Erythroblast (primary cell): ENCODE measurements at regions not wholly inside any gene's neighbourhood (a gene's known extent, or its start where the extent isn't known, plus 50 kb on each side); places are given as distances from the start of the nearest gene placed in this dataset.

Source experiments
- DNase-seq, 2 experiments: peaks; one replicate each; lab custom pipeline; 2025; lab: John Stamatoyannopoulos, UW
- GATA1 ChIP-seq: IDR thresholded peaks from 2 replicates; pipeline ENCODE4 v1.6.1; 2011; ENCODE audit warnings: low read depth, mild to moderate bottlenecking, control low read depth, low read length, moderate library complexity
- POLR2A ChIP-seq: IDR thresholded peaks from 2 replicates; pipeline ENCODE4 v1.6.1; 2011; ENCODE audit warnings: mild to moderate bottlenecking, low read length

DNA sequence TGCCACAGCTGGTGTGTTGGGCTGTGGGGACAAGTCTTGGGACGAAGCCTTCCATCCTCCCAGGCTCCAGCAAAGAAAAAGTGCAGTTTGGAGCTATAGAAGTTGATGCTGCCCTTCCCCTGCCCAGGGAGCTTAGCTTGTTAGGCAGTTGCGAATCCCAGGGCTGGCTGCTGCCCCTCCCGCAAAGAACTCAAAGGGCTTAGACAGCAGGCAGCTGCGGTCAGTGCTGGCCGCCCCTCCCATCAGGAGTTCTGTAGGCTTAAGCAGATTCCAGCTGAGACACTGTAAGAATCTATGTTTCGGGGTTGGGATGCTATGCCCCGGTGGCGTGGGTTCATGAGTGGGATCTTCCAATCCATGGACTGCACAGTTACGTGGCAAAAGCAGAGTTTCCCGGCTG is 956.7 kb downstream of the GLUD2 start:
- DNase-seq, result no peak
- TF ChIP-seq POLR2A (no peak), GATA1 (no peak)

DNA sequence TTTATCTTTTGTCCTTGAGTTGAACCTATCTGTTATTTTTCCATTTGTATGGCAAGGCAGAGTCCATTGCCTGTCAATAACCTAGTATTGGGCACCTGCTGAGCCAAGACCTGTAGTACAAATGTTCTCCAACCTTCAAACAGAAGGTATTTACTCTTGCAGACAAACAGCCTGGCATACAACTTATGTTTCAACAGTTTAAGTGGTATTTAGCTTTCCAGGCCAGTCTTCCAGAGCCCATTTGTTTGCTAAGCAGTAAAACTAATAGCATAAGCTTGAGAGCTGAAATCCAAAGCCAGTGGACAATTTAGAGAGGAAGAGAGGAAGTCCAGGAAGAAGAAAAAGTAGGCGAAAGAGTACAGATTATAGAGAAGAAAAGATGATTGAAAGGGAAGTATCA is 979.3 kb downstream of the GLUD2 start:
- no peak for TF ChIP-seq GATA1
- TF ChIP-seq POLR2A, result no peak
- no peak for DNase-seq

DNA sequence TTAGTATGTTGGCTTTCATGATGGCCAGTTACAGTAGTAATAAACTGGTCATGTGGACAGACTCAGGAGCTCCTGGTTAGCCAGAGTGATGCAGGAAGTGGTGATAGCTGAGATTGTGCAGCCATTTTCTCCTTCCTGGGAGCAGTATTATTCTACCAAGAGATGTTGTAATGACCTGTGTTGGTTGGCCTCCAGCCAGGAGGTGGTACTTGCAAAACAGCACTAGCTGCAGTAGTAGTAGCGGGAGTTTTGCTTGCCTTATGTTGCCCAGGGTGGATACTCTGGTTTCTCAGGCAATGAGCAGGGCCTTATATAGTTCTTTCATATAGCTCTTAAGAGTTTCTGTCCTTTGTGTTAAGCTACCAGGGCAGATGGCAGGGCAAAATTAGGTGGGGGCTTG is 998.8 kb downstream of the GLUD2 start:
- no peak for TF ChIP-seq GATA1
- TF ChIP-seq POLR2A, result no peak
- DNase-seq, result no peak

DNA sequence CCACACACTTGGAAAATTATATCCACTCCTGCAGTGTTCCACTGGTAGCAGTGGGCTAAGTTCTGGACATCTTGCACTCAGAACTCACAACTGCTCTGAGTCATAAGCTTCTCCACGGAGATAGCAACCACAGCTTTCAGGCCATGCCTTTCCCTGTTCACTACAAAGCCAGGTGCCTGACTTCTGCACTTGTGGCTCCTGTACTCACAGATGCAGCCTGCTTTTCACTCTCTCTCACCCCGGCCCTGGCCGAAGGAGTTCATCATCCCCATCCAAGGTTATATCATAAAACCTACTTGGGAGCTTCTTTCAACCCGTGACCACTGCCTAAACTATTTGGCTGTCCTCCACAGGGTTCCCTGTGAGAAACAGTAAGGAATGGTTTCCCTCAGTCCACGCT is 999.4 kb downstream of the GLUD2 start:
- DNase-seq, result no peak
- TF ChIP-seq GATA1 (no peak), POLR2A (no peak)

DNA sequence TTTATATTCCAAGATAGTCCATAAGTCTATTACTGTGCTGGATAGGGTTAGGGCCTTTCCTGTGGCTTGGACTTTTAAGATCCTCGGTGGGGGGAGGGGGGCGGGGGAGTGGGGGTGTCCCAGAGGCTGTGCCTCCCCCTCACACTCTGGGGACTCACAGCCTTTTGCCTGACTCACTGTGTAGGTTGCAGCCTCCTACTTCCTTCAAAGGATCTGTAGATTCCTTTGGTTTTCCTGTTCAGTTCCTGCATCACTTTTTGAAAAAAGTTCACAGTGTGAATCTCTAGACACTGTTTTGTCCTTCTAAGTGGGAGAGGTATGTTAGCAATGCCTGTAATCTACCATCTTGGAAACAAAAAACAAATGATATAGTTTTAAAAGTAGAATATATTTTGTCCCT is 999.9 kb downstream of the GLUD2 start:
- TF ChIP-seq POLR2A (no peak), GATA1 (no peak)
- DNase-seq, result no peak

DNA sequence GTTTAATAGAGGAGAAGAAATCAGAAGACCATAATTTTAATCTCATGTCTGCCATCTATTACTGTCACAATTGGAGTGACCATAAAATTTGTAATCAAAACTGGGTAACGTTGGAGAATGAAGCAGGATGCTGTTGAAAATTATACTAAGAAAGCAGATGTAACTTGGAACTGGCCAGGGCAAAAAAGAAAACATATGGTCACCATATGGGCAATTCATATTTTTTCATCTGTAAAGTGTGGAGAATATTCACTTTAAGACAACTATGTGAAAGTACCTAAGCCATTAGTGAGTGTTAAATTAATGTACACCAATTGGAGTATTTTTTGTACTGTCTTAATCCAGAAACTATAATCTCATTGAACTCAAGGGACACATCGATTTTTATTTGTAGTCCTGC is 1008.0 kb downstream of the GLUD2 start:
- DNase-seq, result no peak
- TF ChIP-seq POLR2A (no peak), GATA1 (no peak)

DNA sequence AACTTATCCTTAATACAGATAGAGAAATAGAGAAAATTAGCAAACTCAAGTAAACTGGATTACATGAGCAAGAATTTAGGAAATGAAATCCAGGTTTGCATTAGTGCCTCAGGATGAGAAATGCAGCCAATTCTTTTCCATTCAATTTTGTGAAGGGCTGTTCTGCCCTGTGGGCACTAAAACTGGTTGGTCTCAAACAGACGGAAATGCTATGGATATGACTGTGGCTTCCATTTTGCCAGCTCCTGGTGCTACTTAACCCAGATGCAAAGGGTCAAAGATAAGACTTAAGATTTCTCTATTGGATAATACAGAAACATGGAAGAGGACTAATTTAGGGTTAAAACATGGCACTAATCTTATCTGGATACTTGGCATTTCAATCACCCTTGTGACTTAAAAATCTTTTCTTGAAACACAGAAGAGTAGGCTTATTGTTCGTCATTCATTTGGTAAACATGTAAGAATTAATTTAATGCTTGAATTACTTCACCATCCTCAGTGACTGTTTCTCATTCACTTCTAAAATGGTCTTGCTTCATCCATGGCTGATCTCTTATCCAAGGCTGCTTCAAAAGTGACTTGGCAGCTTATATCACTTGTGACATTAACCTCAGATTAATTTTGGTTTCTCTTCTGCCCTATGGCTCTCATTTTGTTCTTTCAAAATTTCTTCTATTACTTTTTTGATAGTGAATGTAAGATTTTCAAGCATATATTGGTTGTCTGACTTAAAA is 1008.7 kb downstream of the GLUD2 start:
- DNase-seq, result no peak
- TF ChIP-seq POLR2A (no peak), GATA1 (no peak)

DNA sequence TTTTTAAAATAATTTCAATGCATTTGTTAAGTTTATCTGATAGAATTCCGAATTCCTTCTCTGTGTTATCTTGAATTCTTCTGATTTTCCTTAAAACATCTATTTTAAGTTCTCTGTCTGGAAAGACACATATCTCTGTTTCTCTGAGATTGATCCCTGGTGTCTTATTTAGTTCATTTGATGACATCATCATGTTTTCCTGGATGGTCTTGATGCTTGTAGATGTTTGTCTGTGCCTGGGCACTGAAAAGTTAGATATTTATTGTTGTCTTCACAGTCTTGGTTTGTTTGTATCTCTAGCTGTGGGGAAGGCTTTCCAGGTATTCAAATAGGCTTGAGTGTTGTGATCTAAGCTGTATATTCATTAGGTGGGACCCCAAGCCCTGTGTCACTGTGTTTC is 1028.8 kb downstream of the GLUD2 start:
- no peak for DNase-seq
- TF ChIP-seq GATA1, result no peak
- no peak for TF ChIP-seq POLR2A

DNA sequence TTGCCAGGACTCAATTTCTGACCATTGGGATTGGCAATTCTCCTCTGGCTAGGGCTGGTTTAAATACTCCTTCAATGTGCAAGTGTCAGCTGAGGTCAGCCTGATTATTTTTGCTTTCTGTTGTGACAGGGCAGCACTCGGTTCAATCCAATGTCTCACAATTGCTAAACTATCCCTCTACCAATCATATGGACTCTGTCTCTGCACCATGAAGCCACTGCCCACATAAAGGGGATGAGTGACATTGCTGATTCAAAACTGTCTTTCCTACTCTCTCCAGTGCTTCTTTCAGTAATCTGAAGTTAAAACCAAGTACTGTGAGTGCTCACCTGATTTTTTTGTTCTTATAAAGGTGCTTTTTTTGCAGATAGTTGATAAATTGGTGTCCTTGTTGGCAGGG is 1030.7 kb downstream of the GLUD2 start:
- no peak for DNase-seq
- TF ChIP-seq POLR2A (no peak), GATA1 (no peak)

DNA sequence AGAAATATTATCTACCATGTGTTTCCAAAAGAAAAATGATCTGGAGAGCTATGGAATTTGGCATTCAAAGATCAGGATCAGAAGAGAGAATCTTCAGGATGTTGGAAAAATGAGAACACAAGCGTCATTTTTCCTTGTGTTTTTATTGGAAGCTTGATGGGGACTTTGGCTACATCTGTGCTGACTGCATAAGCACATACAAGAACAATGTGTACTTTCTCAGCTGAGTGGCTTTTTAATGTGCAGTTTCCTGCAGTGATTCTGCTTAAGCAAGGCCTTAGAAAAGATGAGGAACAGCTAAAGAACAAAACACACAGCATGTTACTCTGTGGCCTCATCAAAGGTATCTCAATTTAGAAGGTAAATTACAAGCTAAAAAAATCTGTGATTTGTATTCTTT is 1039.9 kb downstream of the GLUD2 start:
- no peak for TF ChIP-seq POLR2A
- TF ChIP-seq GATA1, result no peak
- DNase-seq, result no peak

DNA sequence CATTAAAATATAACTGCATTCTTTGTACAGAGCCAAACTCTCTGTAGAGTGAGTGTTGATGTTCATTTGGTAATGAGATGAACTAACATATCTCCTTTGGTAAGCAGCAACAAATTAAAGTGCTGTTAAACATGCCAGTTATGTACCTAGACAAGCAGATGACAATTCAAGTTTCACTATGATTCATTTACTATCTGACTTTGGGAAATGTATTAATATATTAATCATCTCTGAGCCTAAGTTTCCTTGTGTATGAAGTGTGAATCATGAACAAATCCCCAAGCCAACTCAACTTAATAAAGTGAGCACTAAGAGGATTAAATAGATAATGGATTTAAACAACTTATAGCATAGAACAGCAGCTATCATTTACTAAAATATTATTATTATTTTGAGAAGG is 1044.2 kb downstream of the GLUD2 start:
- TF ChIP-seq POLR2A, result no peak
- no peak for TF ChIP-seq GATA1
- no peak for DNase-seq

DNA sequence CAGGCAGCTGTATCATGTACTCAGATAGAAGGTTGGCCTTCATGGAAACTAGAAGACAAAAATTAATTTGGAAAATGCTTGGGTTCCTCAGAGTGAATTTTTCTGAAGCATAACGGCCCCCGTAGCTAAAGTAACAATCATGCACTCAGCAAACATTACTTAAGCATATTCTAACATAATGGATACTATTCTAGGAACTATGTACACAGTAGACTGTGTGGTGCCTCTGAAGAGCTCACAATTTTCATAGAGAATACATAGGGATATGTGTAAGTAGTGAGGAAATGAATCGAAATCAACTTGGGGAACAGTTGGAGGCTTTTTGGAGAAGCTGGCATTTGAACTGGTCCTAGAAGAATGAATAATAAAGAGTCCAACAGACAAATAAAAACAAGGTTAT is 1045.0 kb downstream of the GLUD2 start:
- no peak for DNase-seq
- no peak for TF ChIP-seq GATA1
- TF ChIP-seq POLR2A, result no peak

DNA sequence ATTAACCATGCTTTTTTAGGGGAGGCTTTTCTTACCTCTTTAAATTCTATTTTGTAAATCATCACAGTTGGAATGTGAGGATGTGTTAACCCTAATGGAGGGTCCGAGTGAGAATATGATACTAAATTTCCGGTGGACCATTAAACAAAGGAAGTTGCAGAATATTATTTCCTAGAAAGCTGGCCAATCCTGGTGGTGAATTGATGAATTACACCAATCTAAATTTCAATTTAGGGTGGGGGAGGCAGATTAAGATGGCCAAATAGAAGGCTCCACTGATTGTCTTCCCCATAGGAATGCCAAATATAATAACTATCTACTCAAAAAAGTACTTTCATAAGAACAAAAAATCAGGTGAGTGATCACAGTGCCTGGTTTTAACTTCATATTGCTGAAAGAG is 1045.6 kb downstream of the GLUD2 start:
- TF ChIP-seq GATA1 (no peak), POLR2A (no peak)
- no peak for DNase-seq

DNA sequence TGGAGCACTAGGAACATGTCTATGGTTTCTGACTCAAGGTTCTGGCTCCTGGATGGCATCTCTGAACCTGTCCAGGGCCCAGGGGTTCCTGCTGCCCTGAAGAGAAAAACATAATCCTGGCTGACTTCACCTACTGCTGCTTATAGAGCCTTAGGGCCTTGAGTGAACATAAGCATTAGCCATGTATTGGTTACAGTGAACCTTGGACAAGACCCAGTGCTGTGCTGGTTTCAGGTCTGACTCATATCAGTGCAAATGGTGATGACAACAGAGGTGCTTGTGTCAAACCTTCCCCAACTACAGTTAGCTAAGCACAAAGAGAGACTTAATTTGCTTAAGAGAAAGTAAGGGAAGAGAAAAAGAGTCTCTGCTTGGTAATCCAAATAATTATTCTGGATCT is 1047.2 kb downstream of the GLUD2 start:
- no peak for DNase-seq
- TF ChIP-seq GATA1 (no peak), POLR2A (no peak)

DNA sequence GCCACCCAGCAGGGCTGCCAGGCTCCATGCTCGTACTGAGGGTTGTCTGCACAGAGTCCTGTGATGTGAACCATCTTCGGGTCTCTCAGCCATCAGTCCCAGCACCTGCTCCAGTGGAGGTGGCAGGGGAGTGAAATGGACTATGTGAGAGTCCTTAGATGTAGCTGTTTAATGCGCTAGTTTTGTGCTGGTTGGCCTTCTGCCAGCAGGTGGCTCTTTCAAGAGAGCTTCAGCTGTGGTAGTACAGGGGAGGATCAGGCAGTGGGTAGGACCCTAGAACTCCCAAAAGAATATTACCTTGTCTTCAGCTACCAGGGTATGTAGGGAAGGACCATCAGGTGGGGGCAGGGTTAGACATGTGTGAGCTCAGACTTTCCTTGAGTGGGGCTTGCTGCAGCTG is 1066.0 kb downstream of the GLUD2 start:
- TF ChIP-seq GATA1 (no peak), POLR2A (no peak)
- DNase-seq, result no peak
